HG03565 (cell line): ENCODE measurements at regions not wholly inside any gene's neighbourhood (a gene's known extent, or its start where the extent isn't known, plus 50 kb on each side); places are given as distances from the start of the nearest gene placed in this dataset.

Experiments used
- ATAC-seq: cut with Tn5 transposase; IDR thresholded peaks from one replicate; pipeline ENCODE4 v1.9.1; 2021; ENCODE audit warnings: mild to moderate bottlenecking, moderate library complexity; ENCODE audit not compliant: unreplicated experiment

- no peak for ATAC-seq
Observed at GRCh38 chr3:23075496-23075895, 127.6 kb upstream of the UBE2E2 start.

GRCh38 chr3:23076437-23076836, 126.7 kb upstream of the UBE2E2 start:
- ATAC-seq: no peak

- no peak for ATAC-seq
Observed at GRCh38 chr3:23077126-23077525, 126.0 kb upstream of the UBE2E2 start.

GRCh38 chr3:23078735-23079134, 124.4 kb upstream of the UBE2E2 start:
- ATAC-seq: no peak

GRCh38 chr3:23079976-23080375, 123.2 kb upstream of the UBE2E2 start:
- ATAC-seq: no peak

- no peak for ATAC-seq
Observed at GRCh38 chr3:23083701-23084100, 119.4 kb upstream of the UBE2E2 start.

- peak; percentile 77 for ATAC-seq
Observed at GRCh38 chr3:23084367-23084766, 118.8 kb upstream of the UBE2E2 start.

GRCh38 chr3:23085261-23085660, 117.9 kb upstream of the UBE2E2 start:
- ATAC-seq: no peak

GRCh38 chr3:23086331-23086730, 116.8 kb upstream of the UBE2E2 start:
- no peak for ATAC-seq

- no peak for ATAC-seq
Observed at GRCh38 chr3:23086831-23087230, 116.3 kb upstream of the UBE2E2 start.

- no peak for ATAC-seq
Observed at GRCh38 chr3:23094412-23094811, 108.7 kb upstream of the UBE2E2 start.

GRCh38 chr3:23094890-23095462, 108.2 kb upstream of the UBE2E2 start:
- no peak for ATAC-seq

GRCh38 chr3:23096041-23096440, 107.1 kb upstream of the UBE2E2 start:
- no peak for ATAC-seq

- no peak for ATAC-seq
Observed at GRCh38 chr3:23099021-23099420, 104.1 kb upstream of the UBE2E2 start.

GRCh38 chr3:23099677-23100076, 103.5 kb upstream of the UBE2E2 start:
- ATAC-seq: no peak

GRCh38 chr3:23100106-23100505, 103.0 kb upstream of the UBE2E2 start:
- no peak for ATAC-seq

GRCh38 chr3:23103764-23104163, 99.4 kb upstream of the UBE2E2 start:
- ATAC-seq: no peak

GRCh38 chr3:23105048-23105447, 98.1 kb upstream of the UBE2E2 start:
- ATAC-seq: no peak

- no peak for ATAC-seq
Observed at GRCh38 chr3:23106666-23107065, 96.5 kb upstream of the UBE2E2 start.

- ATAC-seq: no peak
Observed at GRCh38 chr3:23107221-23107620, 95.9 kb upstream of the UBE2E2 start.

GRCh38 chr3:23108451-23109057, 94.6 kb upstream of the UBE2E2 start:
- ATAC-seq: no peak

GRCh38 chr3:23111286-23111685, 91.8 kb upstream of the UBE2E2 start:
- no peak for ATAC-seq

GRCh38 chr3:23111797-23112196, 91.3 kb upstream of the UBE2E2 start:
- no peak for ATAC-seq
